Stimulated activated CD8-positive, alpha-beta memory T cell treated with anti-CD3 and anti-CD28 coated beads, Interleukin-7, amount 100 ng/mL, for 1 hour (primary cell): ENCODE measurements at regions not wholly inside any gene's neighbourhood (a gene's known extent, or its start where the extent isn't known, plus 50 kb on each side); places are given as distances from the start of the nearest gene placed in this dataset.
"Not testable (repeated sequence)": the region's sequence is repeated elsewhere in the genome, so short reads cannot be mapped to it uniquely, and the experiment has no call there.

ENCODE experiments used
- DNase-seq, 2 donors: peaks; one replicate each; pipeline ENCODE4 v3.0.0-alpha.2; 2020; ENCODE audit warnings: low read depth in 2 of 2

DNA sequence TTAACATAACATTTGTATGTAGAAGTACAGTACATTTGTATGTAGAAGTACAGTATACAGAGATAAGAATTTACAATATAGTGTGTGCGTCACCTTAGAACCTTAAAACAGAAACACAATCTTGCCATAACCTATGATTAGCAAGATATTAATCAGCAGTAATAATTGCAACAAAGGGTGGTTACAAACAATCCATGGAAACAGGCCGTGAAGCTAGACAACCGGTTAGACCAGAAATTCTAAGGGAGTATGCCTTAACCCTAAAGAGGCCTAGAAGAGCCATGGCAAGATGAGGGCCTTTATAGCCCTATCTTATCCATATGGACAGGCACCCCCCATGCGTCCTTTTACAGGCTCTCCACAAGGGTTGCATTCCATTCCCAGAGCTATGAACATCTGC is 605.9 kb downstream of the KCNT2 start:
- DNase-seq = not testable (repeated sequence)

DNA sequence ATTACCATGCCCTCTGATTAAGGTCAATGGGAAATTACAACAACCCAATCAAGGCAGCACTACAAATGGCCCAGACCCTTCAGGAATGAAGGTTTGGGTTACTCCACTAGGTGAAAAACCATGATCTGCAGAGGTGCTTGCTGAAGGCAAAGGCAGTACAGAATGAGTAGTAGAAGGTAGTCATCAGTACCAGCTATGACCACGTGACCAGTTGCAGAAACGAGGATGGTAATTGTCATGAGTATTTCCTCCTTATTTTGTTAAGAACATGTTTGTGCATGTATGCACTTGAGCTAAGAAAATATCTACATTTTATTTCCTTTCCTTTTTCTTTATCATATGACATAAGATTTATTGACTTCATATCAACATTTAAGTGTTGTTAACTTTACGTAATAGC is 607.1 kb downstream of the KCNT2 start:
- DNase-seq = no peak

DNA sequence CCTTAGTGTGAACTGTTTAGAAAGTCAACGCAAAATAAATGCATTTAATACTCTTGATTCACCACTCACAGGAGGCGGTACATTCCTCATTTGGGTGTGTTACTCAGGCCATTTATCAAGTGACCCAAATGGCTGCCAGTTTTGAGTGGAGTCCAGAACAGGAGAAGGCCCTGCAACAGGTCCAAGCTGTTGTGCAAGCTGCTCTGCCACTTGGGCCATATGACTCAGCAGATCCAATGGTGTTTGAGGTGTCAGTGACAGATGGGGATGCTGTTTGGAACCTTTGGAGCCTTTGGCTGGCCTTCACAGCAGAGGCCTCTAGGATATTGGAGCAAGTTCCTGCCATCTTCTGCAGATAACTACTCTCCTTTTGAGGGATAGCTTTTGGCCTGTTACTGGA is 609.2 kb downstream of the KCNT2 start:
- no peak for DNase-seq

DNA sequence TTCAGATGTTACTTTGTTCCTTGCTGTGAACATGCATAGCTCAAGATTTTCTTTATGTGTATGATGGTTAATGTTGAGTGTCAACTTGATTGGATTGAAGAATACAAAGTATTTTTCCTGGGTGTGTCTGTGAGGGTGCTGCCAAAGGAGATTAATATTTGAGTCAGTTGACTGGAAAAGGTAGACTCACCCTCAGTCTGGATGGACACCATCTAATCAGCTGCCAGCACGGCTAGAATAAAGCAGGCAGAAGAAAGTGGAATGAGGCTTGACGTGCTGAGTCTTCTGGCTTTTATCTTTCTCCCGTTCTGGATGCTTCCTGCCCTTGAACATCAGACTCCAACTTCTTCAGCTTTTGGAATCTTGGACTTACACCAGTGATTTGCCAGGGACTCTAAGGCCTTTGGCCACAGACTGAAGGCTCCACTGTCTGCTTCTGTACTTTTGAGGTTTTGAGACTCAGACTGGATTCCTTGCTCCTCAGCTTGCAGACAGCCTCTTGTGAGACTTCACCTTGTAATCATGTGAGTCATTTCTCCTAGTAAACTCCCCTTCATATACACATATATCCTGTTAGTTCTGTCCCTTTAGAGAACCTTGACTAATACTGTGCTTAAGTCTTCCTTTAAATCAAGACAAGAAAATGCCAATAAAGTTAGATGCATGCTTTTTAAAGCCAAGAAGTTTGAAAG is 626.6 kb downstream of the KCNT2 start:
- no peak for DNase-seq

DNA sequence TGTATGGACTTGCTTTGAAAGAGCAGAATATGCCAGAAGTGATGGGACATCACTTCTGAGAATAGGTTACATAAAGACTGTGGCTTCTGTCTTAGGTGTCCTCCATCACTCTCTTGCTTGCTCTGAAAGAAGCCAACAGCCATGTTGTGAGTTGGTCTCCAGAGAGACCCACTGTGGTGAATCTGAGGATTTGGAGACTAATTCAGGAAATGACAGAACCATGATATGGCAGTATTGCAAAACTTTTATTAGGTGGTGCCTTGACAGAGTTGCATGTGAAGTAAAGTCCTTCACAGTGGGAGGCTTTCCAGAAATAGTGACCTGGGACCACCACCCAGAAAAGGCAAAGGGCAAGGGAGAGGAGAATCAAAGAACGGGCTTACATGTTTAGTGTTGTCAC is 628.6 kb downstream of the KCNT2 start:
- DNase-seq = no peak

DNA sequence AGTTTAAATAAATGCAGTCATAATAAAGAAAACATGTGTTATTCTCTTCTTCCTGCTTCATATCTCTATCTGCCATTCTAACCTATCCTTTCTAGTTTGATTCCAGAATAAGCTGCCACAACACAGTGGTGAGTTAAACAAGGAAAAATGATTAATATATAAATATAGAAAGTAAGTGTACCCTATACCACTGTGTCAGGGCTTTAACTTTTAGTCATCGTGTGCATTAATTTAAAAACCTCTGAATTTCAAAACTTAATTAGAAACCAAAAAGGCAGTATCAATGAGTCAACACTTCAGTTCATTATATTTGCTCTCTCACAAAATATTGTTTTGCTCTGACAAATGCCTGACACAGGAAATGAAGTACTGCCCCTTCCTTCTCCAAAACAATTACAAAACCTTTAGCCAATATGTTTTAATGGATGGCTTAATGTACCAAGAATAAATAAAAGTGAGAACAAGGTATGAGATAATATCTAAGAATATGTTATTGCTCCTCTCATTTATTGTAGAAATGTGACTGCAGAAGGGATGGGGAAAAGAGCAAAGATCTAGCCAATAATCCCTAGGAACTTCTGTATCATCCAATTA is 634.8 kb downstream of the KCNT2 start:
- DNase-seq = no peak

DNA sequence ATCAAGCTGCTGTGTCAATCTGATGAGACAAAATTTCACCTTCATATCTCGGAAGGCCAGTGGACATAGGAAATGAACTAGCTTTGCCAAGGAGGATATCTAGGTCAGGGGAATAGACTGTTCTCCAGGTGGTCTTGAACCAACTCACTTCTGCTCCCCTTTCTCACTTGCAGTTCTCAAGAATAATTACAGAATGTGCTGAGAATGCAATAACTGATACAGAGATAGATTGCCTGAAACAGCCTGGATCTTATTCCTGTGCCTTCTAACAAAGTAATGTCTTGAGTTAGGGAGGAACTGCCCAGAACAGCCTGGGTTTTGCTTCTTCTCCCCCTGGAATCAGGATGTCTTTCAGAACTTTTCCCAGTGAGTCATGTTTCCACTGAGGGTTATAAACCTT is 636.7 kb downstream of the KCNT2 start:
- no peak for DNase-seq

DNA sequence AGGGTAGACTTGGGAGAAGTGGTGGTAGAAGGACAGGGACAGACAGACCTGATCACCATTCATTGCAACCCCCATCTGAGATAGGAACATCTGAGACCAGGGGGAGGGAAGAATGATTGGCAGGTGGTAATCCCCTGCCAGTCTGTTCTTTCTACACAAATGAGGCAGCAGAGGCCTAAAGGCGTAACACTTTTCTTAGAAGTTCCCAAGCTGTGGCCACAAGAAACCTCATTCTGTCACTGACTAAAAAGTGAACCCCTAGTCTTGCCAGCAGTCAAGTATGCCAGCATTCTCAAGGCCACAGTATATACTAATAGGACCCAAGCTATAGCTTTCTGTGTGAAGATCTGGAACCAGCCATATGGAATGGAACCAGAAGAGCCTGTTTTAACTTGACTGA is 638.0 kb downstream of the KCNT2 start:
- DNase-seq = no peak

DNA sequence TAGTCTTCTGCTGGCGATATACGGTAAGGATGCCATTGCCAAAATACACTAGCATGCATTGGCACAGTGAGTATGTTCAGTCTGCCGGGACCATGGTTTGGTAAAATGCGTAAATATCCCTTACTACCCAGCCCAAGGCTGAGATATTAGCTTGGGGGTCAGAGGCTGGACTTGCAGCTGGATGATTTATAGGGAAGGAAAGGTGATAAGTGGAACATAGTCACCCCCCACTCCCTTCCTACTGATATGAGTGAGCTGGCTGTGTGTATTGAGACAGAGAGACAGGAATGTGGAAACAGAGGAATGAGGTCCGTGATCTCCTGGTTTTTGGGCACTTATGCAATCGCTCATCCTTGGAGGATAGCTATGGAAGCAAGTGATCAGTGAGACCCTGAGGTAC is 642.8 kb downstream of the KCNT2 start:
- no peak for DNase-seq

DNA sequence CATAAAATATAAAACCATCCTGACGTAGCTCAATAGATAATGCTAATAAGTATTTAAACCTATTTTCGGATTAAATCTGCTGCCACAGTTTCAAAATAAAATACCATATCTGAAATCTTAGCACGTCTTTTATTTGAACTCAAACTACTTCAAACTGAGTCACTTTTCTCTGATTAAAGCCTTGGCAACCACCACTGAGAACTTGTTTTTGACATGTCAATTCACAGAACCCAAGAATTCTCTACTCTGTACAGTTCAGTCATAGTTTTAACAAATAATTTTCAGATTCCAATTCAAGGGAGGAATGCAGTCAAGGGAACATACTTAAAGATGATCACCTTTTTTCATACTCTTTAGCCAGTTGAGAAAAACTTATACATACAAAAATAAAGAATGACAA is 643.2 kb downstream of the KCNT2 start:
- DNase-seq = no peak

DNA sequence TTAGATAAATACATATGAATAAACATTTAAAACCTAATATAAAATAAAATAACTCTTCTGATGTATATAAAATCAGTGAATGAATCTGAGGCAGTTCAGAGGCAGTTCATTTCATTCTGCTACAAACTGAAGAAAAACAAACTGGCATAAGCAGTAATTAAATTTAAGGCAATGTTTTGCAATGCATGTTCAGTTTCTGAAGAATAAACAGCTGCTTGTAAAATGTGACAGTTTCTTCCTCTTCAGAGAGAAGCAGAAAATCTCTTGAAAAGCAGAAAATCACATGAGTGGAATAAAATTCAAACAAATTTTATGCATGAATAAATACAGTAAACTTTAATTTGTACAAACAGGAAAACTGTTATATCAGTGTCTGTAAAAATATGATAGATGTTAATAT is 643.7 kb downstream of the KCNT2 start:
- DNase-seq = no peak

DNA sequence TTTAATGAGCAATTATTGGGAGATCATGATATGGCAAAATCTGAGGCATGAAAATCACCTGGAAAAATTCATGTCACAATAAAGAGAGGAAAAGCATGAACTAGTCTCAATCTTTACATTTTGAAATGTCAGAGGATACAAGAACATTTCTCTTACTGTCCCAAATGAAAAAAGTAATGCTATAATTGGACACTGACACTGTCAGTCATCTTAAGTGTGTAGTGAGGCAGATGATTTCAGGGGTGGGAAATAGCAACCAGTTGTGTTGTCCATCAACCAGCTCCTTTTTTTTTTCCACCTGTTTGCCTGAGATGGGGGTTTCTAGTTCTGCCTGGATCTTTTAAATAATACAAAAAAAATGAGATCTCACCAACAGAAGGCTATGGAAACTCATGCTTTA is 646.2 kb downstream of the KCNT2 start:
- DNase-seq = no peak

DNA sequence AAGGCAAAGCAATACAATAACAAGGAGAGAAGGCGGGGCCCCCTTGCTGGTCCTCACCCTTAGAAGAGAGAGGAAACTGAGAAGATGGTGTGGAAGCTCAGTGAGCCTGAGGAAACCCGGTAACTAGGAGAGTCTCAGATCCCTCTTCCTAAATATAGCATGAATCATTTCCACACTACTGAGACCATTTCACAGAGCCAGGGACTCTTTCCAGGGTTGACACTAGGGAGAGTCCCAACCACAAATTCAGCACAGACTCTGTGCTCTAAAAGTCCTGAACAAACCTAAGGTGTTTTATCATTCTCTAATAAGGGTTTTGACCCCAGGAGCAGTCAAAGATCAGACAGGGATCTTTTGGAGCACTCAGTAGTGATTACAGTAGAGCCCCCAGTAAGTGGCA is 647.7 kb downstream of the KCNT2 start:
- DNase-seq = no peak

DNA sequence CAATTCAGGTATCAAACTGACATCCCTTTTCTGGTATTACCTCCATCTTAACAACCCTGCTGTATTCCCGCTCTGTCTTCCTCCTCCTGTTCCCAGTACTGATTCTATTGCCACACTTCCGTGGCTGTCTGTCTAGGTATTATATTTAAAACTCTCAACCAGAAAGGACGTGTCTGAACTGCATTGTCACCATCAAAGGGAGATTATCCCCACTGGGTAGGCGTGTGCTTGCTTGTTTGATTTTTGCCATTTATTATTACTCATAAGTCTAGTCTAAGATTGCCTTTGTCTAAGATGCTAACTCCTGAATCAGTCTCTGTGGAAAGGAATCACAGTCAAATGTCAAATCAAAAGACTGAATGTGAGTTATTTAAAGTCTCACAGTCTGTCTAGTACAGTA is 650.1 kb downstream of the KCNT2 start:
- DNase-seq = no peak

DNA sequence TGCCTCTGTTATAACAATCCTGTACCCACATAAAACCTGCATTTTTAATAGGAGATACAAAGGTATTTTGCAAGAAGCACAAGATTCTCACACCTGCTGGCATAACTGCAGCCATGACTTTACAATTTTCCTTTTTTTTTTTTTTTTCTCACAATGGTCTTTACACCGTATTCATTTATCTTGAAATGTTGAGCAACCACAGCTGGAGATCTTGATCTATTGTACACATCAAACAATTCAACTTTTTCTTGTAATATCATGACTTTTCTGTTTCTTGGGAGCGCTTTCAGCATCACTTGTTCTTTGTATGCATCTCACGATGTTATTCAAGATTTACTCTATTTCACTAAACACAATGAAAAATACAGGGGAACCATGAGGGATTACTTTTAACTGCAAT is 651.4 kb downstream of the KCNT2 start:
- DNase-seq = no peak

DNA sequence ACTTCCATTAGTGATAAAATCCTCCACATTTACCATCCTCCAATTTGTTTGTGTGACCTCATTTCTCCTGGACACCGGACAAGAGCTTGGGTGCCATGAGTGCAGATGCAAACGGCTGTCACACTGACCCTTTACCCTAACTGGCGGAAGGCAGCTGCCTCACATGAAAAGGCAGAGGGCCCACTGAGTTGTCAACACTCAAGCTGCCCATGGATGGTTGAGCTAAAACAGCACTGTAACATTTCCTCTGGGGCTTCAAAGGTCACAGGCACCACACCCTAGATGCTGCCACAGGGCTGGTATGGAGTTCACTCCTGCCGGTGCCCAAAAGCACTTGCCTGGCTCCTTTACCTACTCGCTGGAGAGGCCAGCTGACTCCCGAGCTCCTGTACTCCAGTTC is 653.4 kb downstream of the KCNT2 start:
- no peak for DNase-seq

DNA sequence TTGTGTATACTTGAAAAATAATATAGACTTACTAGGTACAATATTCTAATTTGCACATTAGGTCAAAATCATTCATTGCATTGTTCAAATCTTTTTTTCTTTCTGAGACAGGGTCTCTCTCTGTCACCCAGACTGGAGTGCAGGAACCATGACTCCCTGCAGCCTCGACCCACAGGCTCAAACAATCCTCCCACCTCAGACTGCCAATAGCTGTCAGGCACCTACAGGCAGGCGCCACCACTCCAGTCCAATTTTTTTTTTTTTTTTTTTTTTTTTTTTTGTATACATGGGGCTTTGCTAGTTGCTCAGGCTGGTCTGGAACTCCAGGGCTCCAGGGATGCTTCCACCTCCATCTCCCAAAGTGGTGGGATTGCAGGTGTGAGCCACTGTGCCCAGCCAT is 656.9 kb downstream of the KCNT2 start:
- DNase-seq = no peak

DNA sequence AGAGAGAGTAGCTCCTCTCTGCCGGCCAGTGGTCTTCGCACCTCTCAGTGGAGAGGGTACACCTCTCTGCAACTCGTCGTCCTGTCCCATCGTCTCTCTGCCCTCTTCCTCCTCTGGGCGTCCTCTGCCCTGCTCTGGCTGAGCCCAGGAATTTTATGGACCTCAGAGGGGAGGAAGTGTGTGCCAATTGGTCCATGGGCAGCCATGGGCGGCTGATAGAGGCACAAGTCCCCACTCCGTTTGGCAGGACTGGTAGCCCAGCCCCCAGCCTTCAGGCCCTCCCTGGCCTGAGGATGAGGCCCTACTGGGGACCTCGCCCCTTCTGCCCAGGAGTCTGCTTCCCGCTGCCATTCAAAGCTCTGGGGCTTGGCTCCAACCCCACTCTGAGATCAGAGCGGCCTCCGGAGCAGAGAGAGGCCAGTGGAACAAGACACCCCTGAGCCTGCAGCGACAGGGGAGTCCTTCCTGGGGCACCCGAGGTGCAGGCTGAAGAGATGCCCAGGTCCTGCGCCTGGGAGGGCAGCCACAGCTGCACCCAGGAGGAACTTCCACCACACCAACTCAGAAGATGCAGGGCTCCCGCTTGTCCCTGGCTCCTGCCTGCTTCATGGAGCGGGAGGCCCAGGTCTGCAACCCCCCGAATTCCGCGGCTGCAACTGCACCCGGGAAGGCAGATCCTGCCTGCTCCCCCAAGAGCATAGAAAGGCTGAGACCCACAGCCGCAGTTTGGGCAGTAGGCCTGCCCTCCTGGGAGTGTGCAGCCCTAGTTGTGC is 659.9 kb downstream of the KCNT2 start:
- DNase-seq = no peak

DNA sequence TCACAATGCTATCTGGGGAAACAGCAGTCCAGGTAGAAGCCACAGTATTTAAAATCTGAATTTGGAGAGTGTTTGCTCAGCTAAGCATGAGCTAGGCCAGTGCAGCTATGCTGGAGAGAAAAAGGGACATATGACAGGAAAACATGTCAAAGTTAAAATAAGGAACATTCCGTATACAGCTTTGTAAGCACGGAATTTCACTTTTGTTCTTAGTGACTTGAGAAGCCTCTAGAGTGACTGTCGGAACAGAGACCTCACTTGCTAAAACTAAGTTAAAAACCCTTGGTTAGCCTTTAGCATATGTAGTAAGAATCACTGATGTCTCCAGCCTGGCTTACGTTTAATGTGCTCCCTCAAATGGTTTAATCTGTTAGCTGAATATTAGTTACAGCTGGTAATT is 661.7 kb downstream of the KCNT2 start:
- no peak for DNase-seq

DNA sequence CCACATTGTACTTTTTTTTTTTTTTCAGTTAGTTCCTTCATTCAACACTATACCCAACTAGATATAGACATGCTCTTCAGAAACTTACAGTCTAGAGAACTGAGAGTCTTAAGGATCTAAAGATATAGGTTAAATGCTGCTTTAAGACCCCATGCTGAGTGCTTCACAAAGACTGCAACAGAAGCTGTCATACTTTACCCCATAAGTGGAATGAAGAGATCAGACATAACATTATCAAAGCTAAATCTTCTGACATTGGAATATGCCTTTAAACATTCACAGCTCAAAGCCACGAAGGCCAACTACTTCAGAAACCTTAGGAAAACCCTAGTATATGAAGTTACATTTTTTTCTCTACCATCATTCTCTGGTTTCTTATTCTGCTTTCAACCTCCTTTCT is 666.4 kb downstream of the KCNT2 start:
- no peak for DNase-seq

DNA sequence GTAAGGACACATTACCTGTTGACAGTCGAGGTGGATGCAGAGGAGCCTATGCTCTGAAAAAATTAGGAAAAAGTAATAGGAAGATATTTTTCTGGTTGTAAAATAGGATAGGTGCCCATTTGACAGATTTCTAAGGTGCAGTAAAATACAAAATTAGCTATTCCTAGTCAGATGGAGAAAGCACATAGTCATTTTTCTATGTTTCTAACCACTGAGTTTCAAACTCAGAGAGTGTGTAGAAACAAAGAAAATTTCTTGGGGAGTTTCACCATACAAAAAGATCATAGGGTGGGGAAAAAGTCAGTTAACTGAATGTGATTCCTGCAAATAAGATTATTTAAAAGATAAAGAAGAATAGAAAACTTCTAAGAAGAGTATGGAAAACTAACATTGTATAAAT is 666.9 kb downstream of the KCNT2 start:
- DNase-seq = no peak

DNA sequence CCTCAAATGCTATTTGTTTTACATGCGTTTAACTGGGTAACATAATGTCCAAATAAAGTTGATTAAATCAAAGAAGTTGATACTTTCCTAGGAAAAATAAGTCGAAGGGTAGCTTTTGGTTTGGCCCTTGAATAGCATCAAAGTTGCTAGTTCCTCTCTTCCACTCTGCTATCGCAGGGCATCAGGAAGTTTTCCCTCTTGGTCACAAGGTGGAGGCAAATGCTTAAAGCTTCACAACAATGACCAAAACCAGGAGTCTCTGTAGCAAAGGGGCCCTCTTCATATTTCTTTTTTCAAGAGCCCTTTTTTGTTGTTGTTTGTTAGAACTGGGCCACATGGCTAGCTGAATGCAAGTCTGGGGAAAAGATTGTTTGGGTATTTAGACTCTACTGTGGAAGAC is 668.4 kb downstream of the KCNT2 start:
- no peak for DNase-seq

DNA sequence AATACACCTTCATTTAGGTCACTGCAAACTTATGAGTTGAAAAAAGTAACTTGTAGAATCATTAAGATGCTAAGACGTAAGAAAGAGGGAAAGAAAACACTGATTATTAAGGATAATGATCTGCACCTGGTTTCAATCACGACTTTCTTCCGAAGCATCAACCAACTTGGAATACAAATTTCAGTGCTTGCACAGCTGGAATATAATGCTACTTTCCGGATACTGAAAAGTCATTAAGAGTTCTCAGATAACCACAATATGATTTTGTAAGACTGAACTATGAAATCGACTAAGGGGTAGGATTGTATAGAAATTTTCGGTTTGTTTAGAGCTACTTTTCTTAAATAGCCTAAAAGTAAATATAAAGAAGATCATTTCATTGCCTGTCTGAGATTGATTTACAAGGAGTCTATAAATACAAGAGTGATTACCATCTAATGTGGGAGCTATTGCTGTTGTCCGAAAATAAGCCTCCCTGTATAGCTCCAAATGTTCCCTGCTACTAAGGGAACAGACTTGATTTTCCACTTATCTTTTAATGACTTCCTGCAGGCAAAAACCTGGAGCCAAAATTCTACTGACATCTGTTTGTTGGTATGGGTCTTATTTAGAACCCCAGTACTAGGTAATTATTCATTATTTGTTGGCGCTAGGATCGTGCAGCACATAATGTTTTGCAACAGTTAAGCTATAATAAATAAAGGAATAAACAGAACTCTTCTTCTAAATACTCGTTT is 673.3 kb downstream of the KCNT2 start:
- no peak for DNase-seq
